Smooth muscle cell (in vitro differentiated cells): ENCODE measurements at regions not wholly inside any gene's neighbourhood (a gene's known extent, or its start where the extent isn't known, plus 50 kb on each side); places are given as distances from the start of the nearest gene placed in this dataset.

Experiments
- DNase-seq: peaks from one replicate; lab custom pipeline; 2025; ENCODE audit not compliant: unreplicated experiment; lab: John Stamatoyannopoulos, UW
- H2AFZ ChIP-seq: fragments of 200-600 bp; sonication (generic); 2 replicates; pipeline ENCODE4 v1.6.0; 2016; ENCODE audit warnings: antibody characterized with exemption, low read depth, mild to moderate bottlenecking
- H3F3A ChIP-seq: fragments of 200-600 bp; sonication (generic); 2 replicates; pipeline ENCODE4 v1.6.0; 2017; ENCODE audit warnings: antibody characterized with exemption, low read depth
- H3K27ac ChIP-seq: fragments of 200-600 bp; sonication (generic); 2 replicates; pipeline ENCODE4 v1.5.1; 2016; ENCODE audit warnings: low read depth, mild to moderate bottlenecking
- H3K27me3 ChIP-seq: fragments of 200-600 bp; sonication (generic); 2 replicates; pipeline ENCODE4 v1.6.1; 2016; ENCODE audit warnings: low read depth, mild to moderate bottlenecking
- H3K36me3 ChIP-seq: fragments of 200-600 bp; sonication (generic); 2 replicates; pipeline ENCODE4 v1.5.1; 2016; ENCODE audit warnings: low read depth
- H3K4me1 ChIP-seq: fragments of 200-600 bp; sonication (generic); 2 replicates; pipeline ENCODE4 v1.5.1; 2016; ENCODE audit warnings: low read depth
- H3K4me2 ChIP-seq: fragments of 200-600 bp; sonication (generic); 2 replicates; pipeline ENCODE4 v1.6.0; 2016; ENCODE audit warnings: mild to moderate bottlenecking
- H3K4me3 ChIP-seq: fragments of 200-600 bp; sonication (generic); 2 replicates; pipeline ENCODE4 v1.5.1; 2016; ENCODE audit warnings: mild to moderate bottlenecking
- H3K79me2 ChIP-seq: fragments of 200-600 bp; sonication (generic); 2 replicates; pipeline ENCODE4 v1.6.0; 2016; ENCODE audit warnings: low read depth, mild to moderate bottlenecking
- H3K9ac ChIP-seq: fragments of 200-600 bp; sonication (generic); 2 replicates; pipeline ENCODE4 v1.6.0; 2016; ENCODE audit warnings: low read depth
- H3K9me3 ChIP-seq: fragments of 200-600 bp; sonication (generic); replicated peaks from 2 replicates; pipeline ENCODE4 v1.5.1; 2016; ENCODE audit warnings: low read depth
- H4K20me1 ChIP-seq: fragments of 200-600 bp; sonication (generic); 2 replicates; pipeline ENCODE4 v1.6.0; 2016; ENCODE audit warnings: low read depth
- WGBS: methylation state at CpG from one replicate; pipeline ENCODE4 v1.1.7; 2016; ENCODE audit warnings: low lambda C conversion rate; 5-methylcytosine and 5-hydroxymethylcytosine counted together
- TF ChIP-seq, protein P1 (sequence below): fragments of 200-600 bp; sonication (generic); IDR thresholded peaks from 2 replicates; pipeline ENCODE4 v1.5.1; 2017; ENCODE audit warnings: borderline replicate concordance, mild to moderate bottlenecking, antibody characterized with exemption; ENCODE audit not compliant: insufficient read depth, poor library complexity, severe bottlenecking

DNA sequence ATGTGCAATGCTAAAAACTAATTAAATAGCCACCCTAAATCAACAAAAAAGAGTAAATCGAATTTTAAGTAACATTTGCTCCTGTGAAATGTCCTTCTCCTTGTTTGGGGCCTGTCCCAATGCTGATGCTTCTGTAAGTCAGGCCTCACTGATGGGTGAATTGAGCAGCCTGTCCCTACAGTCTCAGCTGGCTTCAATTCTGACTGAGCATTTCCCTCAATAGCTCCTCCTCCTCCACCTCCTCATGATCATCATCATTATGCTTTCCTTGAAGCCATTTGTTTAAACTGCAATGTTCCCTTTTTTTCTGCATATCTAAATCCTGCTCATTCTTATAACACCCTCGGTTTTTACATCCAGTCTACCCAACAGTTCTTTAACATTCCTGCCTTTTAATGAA lies 137.2 kb upstream of the CELF4 start:
- no peak overlapping the region for H3K4me2 ChIP-seq
- H3K4me3 ChIP-seq, result no peak overlapping the region
- H3K9ac ChIP-seq, result no peak overlapping the region
- peaks cover 8% of the 10 kb centered on the region for H3K27me3 ChIP-seq
- no peaks in the 10 kb centered on the region for H3K36me3 ChIP-seq
- TF ChIP-seq, protein P1, sequence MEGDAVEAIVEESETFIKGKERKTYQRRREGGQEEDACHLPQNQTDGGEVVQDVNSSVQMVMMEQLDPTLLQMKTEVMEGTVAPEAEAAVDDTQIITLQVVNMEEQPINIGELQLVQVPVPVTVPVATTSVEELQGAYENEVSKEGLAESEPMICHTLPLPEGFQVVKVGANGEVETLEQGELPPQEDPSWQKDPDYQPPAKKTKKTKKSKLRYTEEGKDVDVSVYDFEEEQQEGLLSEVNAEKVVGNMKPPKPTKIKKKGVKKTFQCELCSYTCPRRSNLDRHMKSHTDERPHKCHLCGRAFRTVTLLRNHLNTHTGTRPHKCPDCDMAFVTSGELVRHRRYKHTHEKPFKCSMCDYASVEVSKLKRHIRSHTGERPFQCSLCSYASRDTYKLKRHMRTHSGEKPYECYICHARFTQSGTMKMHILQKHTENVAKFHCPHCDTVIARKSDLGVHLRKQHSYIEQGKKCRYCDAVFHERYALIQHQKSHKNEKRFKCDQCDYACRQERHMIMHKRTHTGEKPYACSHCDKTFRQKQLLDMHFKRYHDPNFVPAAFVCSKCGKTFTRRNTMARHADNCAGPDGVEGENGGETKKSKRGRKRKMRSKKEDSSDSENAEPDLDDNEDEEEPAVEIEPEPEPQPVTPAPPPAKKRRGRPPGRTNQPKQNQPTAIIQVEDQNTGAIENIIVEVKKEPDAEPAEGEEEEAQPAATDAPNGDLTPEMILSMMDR, result no peak
- no peaks in the 10 kb centered on the region for H3K9me3 ChIP-seq
- no peak overlapping the region for H2AFZ ChIP-seq
- no peak for DNase-seq
- 80% methylated on average over 2 of the region's 2 CpGs for WGBS
- H3K27ac ChIP-seq, result no peak overlapping the region
- no peaks in the 10 kb centered on the region for H3K79me2 ChIP-seq
- no peaks in the 10 kb centered on the region for H3F3A ChIP-seq
- no peaks in the 10 kb centered on the region for H3K4me1 ChIP-seq
- H4K20me1 ChIP-seq, result no peaks in the 10 kb centered on the region

DNA sequence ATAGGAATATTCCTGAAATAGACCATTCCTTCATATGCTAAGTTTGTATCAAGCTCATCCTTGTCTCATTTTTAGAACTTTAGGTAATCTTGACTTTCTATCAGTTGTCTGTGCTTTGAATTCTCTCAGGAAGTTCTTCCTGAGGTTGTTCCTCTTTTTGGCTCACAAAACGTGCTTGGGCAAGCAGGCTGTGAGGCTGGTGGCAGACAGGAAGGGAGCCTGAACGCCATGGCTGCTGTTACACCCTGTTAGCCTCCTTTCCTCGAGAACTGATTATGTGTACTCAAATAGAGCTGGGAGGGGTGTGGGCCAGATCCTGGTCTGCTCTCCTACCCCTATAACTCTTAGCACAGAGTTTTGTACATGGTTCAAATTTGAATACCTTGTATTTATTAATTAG lies 136.4 kb upstream of the CELF4 start:
- TF ChIP-seq, protein P1, result no peak
- no peaks in the 10 kb centered on the region for H4K20me1 ChIP-seq
- DNase-seq, result no peak
- WGBS, result 71% methylated on average over 3 of the region's 3 CpGs
- no peaks in the 10 kb centered on the region for H3K4me1 ChIP-seq
- no peak overlapping the region for H3K27ac ChIP-seq
- H3K27me3 ChIP-seq, result peaks cover 8% of the 10 kb centered on the region
- no peak overlapping the region for H2AFZ ChIP-seq
- no peak overlapping the region for H3K9ac ChIP-seq
- no peaks in the 10 kb centered on the region for H3K36me3 ChIP-seq
- no peak overlapping the region for H3K4me3 ChIP-seq
- H3K4me2 ChIP-seq, result no peak overlapping the region
- no peaks in the 10 kb centered on the region for H3F3A ChIP-seq
- H3K9me3 ChIP-seq, result no peaks in the 10 kb centered on the region
- H3K79me2 ChIP-seq, result no peaks in the 10 kb centered on the region

DNA sequence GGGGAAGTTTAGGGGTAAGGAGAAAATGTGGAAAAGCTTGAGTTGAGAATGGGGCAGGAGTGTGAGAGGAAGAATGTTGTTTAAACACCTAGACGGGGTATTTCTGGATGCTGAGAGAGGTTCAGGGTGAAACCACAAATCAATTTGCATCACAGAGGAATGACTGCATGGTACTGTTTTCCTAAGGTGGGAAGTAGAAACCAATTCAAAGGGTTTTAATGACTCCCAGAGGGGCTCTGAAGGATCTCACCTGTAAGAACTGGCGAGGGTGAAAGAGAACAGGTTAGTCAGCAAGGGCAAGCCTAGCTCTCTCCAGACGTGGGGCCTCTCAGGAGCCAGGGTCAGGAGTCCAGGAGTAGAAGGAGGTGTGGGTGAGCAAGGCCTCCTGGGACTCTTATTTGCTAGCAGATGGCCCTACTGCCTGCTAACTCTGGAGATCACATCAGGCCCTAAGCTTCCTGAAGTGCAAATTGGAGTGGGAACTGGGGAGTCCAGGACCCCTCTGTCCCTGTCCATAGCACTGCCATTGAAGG lies 133.0 kb upstream of the CELF4 start:
- no peak overlapping the region for H3K9ac ChIP-seq
- no peaks in the 10 kb centered on the region for H3K36me3 ChIP-seq
- no peak overlapping the region for H3K4me3 ChIP-seq
- H3K4me2 ChIP-seq, result no peak overlapping the region
- 32% methylated on average over 3 of the region's 3 CpGs for WGBS
- DNase-seq, result no peak
- H3K27ac ChIP-seq, result no peak overlapping the region
- peaks cover 8% of the 10 kb centered on the region for H3K27me3 ChIP-seq
- no peaks in the 10 kb centered on the region for H3K9me3 ChIP-seq
- no peak overlapping the region for H2AFZ ChIP-seq
- H3K79me2 ChIP-seq, result no peaks in the 10 kb centered on the region
- TF ChIP-seq, protein P1, result no peak
- no peaks in the 10 kb centered on the region for H3K4me1 ChIP-seq
- H3F3A ChIP-seq, result no peaks in the 10 kb centered on the region
- no peaks in the 10 kb centered on the region for H4K20me1 ChIP-seq

DNA sequence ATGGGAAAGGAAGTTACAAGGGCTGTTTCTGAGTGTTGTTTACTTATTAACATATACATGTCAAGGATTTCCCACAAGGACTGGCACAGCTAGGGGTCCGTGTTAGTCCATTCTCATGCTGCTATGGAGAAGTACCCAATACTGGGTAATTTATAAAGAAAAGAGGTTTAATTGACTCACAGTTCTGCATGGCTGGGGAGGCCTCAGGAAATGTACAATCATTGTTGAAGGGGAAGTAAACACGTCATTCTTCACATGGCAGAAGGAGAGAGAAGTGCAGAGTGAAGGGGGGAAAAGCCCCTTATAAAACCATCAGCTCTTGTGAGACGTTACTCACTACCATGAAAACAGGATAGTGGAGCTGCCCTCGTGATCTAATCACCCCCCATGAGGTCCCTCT lies 128.9 kb upstream of the CELF4 start:
- Histone ChIP-seq H4K20me1 (no peaks in the 10 kb centered on the region), H3K9ac (no peak overlapping the region), H3K4me1 (no peaks in the 10 kb centered on the region), H3K4me3 (no peak overlapping the region), H3K9me3 (no peaks in the 10 kb centered on the region), H3F3A (no peaks in the 10 kb centered on the region), H3K27me3 (no peaks in the 10 kb centered on the region), H3K36me3 (no peaks in the 10 kb centered on the region), H3K79me2 (no peaks in the 10 kb centered on the region), H3K4me2 (no peak overlapping the region), H3K27ac (no peak overlapping the region), H2AFZ (no peak overlapping the region)
- 51% methylated on average over 4 of the region's 4 CpGs for WGBS
- no peak for DNase-seq
- TF ChIP-seq, protein P1, result no peak
